GM12875 (cell line): ENCODE measurements at regions not wholly inside any gene's neighbourhood (a gene's known extent, or its start where the extent isn't known, plus 50 kb on each side); places are given as distances from the start of the nearest gene placed in this dataset.

ENCODE experiments used
- H3K4me3 ChIP-seq: one replicate; pipeline ENCODE4 v1.5.1; 2011; ENCODE audit warnings: low read depth, low read length, control low read depth
- TF ChIP-seq, protein P1 (sequence below): IDR thresholded peaks from 2 replicates; pipeline ENCODE4 v1.5.1; 2011; ENCODE audit warnings: low read depth, mild to moderate bottlenecking, control low read depth, inconsistent platforms, low read length, moderate library complexity, borderline replicate concordance; ENCODE audit not compliant: insufficient read depth

DNA sequence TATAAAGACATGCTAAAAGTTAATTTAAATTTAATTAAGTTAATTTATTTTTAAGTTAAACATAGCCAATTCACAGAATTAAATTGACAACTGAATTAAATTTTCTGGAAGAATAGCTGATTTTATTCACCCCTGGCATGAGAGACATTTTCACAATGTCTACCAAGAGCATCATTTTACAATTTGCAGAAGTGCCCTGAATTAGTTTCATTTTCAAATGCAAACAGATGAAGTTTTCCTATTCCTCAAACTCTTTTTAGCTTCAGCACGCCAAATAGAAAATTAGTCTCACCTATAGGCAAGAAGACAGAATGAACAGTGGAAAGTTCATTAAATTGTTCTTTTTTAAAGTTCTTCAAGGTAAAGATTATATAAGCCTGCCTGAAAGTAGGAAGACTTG lies 259.3 kb downstream of the ZBBX start:
- TF ChIP-seq, protein P1, sequence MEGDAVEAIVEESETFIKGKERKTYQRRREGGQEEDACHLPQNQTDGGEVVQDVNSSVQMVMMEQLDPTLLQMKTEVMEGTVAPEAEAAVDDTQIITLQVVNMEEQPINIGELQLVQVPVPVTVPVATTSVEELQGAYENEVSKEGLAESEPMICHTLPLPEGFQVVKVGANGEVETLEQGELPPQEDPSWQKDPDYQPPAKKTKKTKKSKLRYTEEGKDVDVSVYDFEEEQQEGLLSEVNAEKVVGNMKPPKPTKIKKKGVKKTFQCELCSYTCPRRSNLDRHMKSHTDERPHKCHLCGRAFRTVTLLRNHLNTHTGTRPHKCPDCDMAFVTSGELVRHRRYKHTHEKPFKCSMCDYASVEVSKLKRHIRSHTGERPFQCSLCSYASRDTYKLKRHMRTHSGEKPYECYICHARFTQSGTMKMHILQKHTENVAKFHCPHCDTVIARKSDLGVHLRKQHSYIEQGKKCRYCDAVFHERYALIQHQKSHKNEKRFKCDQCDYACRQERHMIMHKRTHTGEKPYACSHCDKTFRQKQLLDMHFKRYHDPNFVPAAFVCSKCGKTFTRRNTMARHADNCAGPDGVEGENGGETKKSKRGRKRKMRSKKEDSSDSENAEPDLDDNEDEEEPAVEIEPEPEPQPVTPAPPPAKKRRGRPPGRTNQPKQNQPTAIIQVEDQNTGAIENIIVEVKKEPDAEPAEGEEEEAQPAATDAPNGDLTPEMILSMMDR, result no peak

DNA sequence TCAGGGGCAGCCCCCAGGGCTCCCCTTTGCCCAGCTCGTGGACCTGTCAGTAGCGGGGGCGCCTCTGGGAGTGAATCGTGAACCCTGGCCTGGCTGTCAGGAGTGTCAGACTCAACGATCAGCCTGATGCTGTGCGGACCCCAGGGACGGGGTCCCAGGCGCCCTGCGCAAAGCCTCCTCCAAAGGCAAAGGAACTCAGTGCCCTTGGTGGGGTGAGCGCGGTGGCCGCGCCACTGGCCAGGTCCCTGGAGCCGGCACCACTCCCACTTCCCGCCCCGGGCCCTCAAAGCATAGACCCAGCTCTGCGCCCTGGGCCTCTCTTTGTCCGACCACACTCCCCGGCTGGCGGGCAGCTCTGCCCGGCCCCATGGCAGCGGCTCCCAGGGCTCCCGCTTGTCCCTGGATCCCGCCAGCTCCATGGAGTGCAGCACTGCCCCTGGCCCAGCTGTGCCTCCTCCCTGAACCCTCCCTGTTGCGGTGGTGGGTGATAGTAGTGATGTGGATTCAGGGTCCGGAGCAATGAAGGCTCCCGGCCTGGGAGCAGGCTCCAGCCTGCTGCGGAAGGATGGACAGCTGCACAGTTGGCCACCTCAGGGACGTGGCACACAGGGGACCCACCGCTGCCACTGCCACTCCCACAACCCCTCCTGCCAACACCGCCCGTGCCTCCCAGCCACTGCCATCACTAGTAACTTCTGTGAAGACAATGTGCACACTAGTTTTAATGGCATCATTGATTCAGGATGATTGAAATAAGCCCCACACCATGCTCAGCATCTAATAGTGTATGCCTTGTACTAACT lies 263.8 kb downstream of the ZBBX start:
- H3K4me3 ChIP-seq, result no peak overlapping the region
- TF ChIP-seq, protein P1, result no peak

More for the DNA sequence above, 259.3 kb downstream of the ZBBX start:
- no peak overlapping the region for H3K4me3 ChIP-seq

DNA sequence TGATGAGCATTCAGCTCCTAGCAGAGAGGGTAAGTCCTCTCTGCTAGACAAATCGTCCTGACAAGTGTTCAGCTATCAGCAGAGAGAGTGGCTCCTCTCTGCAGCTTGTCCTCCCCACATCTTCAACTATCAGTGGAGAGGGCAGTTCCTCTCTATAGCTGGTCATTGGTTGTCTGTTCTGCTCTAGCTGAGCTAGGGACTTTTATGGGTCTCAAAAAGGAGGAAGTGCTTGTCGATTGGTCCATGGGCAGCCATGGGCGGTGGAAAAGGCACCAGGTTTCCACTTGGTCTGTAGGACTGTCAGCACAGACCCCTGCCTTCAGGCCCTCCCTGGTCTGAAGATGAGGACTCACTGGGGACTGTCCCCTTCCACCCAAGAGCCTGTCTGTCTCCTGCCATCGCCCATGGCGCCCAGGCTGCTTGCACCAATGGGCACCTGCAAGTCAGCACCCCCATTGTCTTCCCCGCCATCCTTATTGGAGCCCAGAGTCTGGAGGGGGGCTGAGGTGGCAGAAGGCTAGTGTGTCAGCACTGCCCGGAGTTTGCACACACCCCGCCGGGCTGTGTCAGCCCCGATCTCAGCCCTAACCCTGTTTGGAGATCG lies 264.7 kb downstream of the ZBBX start:
- TF ChIP-seq, protein P1, result no peak
- H3K4me3 ChIP-seq, result no peak overlapping the region

DNA sequence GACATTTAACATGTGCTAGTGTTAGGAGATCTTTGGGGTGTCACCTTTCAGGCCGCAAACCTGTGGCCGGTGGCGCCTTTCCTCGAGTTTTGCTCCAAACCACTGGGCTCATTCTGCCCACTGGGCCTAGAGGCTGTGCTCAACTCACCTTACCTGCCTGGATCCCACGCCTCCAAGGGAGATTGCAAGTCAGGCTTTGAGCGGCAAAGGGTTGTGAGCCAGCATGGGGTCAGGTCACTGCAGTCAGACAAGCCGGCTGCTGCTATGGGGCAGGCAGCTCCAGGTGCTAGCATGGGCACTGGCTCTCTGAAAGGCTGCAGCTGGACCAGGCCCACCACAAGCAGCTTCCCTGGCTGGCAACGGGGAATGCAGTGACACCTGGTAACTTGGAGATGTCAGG lies 265.5 kb downstream of the ZBBX start:
- TF ChIP-seq, protein P1, result no peak

DNA sequence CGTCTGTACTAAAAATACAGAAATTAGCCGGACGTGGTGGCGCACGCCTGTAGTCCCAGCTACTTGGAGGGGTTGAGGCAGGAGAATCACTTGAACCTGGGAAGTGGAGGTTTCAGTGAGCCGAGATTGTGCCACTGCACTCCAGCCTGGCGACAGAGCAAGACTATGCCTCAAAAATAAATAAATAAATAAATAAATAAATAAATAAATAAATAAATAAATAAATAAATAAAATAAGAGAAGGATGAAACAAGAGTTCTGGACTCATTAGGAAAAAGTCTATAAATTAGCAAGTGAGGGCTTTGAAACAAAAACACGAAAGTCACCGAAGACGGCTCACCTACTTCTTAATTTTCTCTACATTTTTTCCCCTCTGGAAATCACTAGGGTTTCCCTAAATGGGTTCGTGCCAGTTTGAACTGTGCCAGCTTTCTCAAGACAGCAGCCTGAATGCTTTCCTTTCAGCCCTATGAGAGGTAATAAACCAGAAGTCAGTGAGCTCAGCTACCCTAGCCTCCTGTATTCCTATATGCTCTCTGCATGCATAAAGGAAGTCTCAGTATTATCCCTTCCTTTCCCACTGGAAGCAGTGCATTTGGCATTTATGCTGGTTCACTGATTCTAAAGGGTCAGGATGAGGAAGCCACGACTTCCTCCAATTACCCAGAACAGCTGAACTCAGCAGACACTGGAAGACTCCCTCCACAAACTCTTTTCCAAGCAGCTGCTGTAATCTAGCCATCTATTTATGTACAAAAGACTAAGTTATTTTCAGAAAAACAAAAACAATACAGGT lies 266.9 kb downstream of the ZBBX start:
- H3K4me3 ChIP-seq, result no peak overlapping the region
- TF ChIP-seq, protein P1, result no peak

More for the DNA sequence above, 265.5 kb downstream of the ZBBX start:
- no peak overlapping the region for H3K4me3 ChIP-seq

DNA sequence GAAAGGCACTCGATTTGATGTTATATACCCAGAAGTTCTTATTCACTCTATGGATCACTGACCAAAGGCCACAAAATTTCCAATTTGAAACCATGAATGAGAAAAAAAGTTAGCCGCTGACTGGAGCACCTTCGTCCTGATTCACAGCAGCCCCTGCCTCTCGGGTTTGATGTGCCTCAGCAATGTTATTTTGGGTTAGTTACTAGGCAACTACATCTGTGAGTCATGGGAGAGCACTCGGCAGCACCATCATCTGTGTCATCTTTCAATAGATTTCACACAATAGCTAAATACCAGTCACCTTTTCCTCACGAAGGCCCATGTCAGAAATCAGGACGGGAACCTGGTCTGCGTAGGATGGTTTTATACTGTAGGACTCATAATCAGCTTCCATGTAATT lies 269.2 kb downstream of the ZBBX start:
- H3K4me3 ChIP-seq, result no peak overlapping the region
- TF ChIP-seq, protein P1, result no peak
